Fibroblast of skin of left biceps (primary cell): ENCODE measurements at regions not wholly inside any gene's neighbourhood (a gene's known extent, or its start where the extent isn't known, plus 50 kb on each side); places are given as distances from the start of the nearest gene placed in this dataset.

Experiments
- DNase-seq, 2 experiments: peaks; one replicate each; pipeline ENCODE4 v3.0.0-alpha.2; 2013; ENCODE audit warnings: low read depth in 2 of 2

- DNase-seq, result peak; percentile 77 to 82
Observed at GRCh38 chr5:73395256-73395655, 53.3 kb downstream of the FOXD1 start.

DNA sequence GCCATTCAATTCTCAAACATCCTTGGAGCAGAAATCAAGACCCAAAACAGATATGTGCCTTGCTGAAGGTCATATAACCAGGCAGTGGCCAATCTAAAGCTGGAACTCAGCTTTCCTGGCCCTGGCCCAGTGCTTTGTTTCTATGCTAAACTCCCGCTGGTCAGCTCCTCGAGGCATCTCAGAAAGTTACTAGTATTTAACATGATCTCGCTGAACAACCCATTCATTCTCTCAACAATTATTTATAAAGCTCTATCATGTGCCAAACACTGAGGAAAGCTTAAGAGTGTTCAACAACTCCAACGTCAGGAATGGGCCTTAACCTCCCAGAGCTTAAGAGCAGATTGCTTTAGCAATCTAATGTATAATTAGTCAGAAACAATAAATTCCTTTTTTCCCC is 54.0 kb downstream of the FOXD1 start:
- no peak for DNase-seq

- no peak for DNase-seq
Observed at GRCh38 chr5:73393611-73394489, 54.7 kb downstream of the FOXD1 start.

GRCh38 chr5:73392775-73393174 is 55.8 kb downstream of the FOXD1 start:
- no peak for DNase-seq

DNA sequence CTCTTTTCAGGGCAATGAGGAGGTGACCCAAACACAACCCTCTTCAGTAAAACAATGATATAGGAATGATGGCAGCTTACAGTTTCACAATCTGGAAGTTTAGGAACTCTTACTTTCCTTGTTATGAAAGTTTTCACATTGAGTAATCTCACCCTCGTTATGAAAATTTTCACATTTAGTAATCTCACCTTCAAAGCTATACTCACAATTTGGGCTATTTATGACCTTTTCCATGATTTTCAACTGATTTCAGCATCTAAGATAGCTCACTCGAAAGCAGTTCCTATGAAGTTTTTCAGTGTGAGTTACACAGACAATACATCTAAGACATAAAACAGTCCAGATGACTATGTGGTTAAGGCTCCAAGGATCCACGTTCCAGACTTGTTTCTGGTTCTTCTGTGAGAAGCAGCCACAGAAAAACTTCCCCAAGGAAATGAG is 57.1 kb downstream of the FOXD1 start:
- peak; percentile 71 to 76 for DNase-seq

GRCh38 chr5:73390972-73391371 is 57.6 kb downstream of the FOXD1 start:
- no peak for DNase-seq

DNA sequence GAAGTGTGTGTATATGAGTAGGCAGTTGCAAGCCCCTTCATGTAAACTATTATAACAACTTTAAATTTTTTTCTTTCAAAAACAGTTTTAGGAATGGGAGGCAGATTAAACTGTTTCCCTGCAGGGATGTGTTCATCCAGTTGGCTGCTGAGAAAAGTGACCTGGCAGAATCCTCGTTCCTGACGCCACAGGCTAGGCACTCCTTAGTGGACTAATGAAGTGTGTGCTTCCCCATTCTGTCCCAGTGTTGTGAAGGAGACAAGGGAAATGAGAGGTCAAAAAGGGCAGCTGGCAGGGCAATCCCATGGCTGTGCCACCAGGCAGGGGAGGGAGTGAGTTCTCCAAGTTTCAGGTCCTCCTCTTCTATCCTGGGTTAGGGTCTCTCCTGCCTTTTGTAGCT is 59.8 kb downstream of the FOXD1 start:
- DNase-seq, result no peak

DNA sequence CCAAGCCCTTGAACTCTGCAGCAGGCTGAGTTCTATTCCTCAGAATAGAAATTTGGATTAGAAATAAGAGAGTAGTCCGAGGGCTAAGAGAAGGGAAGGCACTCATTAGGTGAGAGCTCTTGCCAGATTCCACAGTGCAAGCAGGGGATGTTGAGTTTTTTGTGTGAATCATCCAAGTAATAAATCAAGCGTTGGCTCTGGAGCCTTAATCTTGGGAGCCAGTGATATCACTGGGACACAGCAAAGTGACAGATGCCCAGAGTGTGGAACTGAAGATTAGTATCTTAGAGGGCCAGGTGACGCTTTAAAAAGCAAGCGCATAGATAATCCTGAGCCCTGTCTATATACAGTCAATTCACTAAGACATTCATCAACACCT is 60.3 kb downstream of the FOXD1 start:
- DNase-seq, result no peak

- DNase-seq, result no peak
Observed at GRCh38 chr5:73387601-73388305, 60.8 kb downstream of the FOXD1 start.

- DNase-seq, result no peak
Observed at GRCh38 chr5:73387149-73387591, 61.4 kb downstream of the FOXD1 start.

GRCh38 chr5:73384861-73385260 is 63.7 kb downstream of the FOXD1 start:
- no peak for DNase-seq

GRCh38 chr5:73382401-73382740 is 66.2 kb downstream of the FOXD1 start:
- no peak for DNase-seq

GRCh38 chr5:73381590-73382400 is 66.8 kb downstream of the FOXD1 start:
- DNase-seq, result no peak

GRCh38 chr5:73380710-73381589 is 67.6 kb downstream of the FOXD1 start:
- DNase-seq, result no peak

- DNase-seq, result no peak
Observed at GRCh38 chr5:73380041-73380440, 68.5 kb downstream of the FOXD1 start.

GRCh38 chr5:73379435-73379834 is 69.1 kb downstream of the FOXD1 start:
- no peak for DNase-seq

DNA sequence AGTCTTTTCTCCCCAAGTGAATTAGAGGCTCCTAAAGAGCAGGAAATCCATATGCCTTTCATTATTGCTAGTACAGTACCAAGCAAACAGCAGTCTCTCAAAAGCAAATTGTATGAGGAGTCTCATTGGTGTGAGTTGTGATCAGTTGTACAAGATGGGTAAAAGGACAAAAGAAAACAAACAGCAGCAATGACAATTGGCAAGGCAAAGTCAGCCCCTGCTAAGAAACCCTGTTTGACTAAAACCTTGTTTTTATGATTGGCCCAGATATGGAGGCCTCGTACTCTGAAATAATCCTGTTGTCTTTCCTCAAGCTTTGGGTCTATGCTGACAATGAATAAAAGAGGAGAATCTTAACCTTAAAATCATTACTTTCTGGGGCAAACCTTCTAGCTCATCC is 69.8 kb downstream of the FOXD1 start:
- DNase-seq, result no peak

GRCh38 chr5:73378070-73378469 is 70.5 kb downstream of the FOXD1 start:
- no peak for DNase-seq

DNA sequence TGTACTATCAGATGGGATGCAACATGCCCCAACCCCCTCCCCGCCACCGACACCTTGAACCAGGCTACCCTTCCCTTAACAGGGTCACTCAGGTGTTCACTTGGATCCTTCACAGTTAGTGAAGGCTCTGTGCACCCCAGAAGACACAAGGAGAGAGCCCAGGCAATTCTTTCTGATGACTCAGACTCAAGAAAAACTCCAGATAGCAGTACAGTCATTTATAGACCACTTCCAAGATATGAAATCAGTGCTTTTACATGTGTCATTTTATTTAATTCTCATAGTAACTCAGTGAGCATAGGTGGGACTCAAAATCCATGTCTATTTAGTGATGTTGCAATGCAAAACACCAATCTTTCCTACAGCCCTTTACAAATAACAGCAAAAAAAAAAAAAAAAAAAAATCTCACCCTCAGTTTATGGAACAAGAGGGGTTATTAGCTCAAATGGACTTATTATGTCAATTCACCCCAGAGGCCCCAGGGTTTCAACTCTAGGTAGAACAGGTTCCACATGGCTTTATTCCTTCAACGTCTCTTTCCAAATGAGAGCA is 71.9 kb downstream of the FOXD1 start:
- DNase-seq, result no peak

DNA sequence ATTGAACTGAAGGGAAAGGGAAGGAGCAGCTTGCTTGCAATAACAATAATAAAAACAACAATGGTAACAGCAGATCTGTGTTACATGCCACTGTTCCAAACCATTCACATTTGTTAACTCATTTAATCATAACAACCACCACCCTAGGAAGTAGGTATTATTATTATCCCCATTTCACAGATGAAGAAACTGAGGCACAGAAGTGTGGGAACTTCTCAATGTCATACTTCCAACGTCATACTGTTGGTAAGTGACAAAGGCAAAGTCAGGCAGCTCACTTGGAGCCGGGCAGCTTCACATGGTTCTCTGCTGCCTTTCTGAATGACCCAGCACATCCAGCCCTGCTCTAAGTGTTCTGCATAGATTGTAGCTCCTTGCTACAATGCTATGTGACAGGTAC is 72.6 kb downstream of the FOXD1 start:
- no peak for DNase-seq

GRCh38 chr5:73375191-73375545 is 73.4 kb downstream of the FOXD1 start:
- no peak for DNase-seq
